ENCODE measurements at regions not wholly inside any gene's neighbourhood (a gene's known extent, or its start where the extent isn't known, plus 50 kb on each side); places are given as distances from the start of the nearest gene placed in this dataset.
"Not testable (repeated sequence)": the region's sequence is repeated elsewhere in the genome, so short reads cannot be mapped to it uniquely, and the experiment has no call there.

DNA sequence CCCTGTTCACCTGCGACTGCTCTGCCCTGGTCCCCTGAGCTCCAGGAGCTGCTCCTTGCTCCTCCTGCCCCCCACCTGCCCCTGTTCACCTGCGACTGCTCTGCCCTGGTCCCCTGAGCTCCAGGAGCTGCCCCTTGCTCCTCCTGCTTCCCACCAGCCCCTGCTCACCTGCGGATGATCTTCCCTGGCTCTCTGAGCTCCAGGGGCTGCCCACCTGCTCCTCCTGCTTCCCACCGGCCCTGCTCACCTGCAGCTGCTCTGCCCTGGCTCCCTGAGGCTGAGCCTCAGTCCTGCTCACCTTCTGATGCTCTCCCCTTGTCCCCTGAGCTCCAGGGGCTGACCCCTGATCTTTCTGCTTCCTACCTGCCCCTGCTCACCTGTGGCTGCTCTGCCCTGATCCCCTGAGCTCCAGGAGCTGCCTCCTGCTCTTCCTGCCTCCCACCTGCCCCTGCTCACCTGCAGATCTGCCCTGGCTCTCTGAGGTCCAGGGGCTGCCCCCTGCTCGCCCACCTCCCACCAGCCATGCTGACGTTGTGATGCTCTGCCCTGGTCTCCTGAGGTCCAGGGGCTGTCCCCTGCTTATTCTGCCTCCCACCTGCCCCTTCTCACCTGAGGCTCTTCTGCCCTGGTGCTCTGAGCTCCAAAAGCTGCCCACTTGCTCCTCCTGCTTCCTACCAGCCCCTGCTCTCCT, 219.2 kb downstream of the TMEM121 start:
- Histone ChIP-seq H3K27ac (ENCODE audit: low read depth in 2 of 2, low read length in 2 of 2) (no peak overlapping the region), H3K9ac (ENCODE audit: low read depth in 1 of 2, low read length in 2 of 2) (no peak overlapping the region), H3K4me3 (ENCODE audit: low read length in 2 of 2) (no peak overlapping the region), H3K36me3 (ENCODE audit: control insufficient read depth in 2 of 2, insufficient read depth in 2 of 2, low read length in 2 of 2) (no peaks in the 10 kb centered on the region), H3K4me1 (ENCODE audit: control insufficient read depth in 2 of 2, insufficient read depth in 2 of 2, low read length in 2 of 2) (no peaks in the 10 kb centered on the region), H3K9me3 (ENCODE audit: control insufficient read depth in 2 of 2, low read length in 2 of 2) (no peaks in the 10 kb centered on the region), H3K27me3 (ENCODE audit: control insufficient read depth in 2 of 2, insufficient read depth in 2 of 2, low read length in 2 of 2) (no peaks in the 10 kb centered on the region)

DNA sequence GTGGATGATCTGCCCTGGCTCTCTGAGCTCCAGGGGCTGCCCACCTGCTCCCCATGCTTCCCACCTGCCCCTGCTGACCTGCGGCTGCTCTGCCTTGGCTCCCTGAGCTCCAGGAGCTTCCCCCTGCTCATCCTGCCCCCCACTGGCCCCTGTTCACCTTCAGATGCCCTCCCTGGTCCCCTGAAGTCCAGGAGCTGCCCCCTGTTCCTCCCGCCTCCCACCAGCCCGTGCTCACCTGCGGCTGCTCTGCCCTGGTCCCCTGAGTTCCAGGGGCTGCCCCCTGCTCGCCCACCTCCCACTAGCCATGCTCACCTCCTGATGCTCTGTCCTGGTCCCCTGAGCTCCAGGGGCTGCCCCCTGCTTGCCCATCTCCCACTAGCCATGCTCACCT, 219.7 kb downstream of the TMEM121 start:
- Histone ChIP-seq H3K27me3 (ENCODE audit: control insufficient read depth in 2 of 2, insufficient read depth in 2 of 2, low read length in 2 of 2) (no peaks in the 10 kb centered on the region), H3K4me3 (ENCODE audit: low read length in 2 of 2) (no peak overlapping the region), H3K27ac (ENCODE audit: low read depth in 2 of 2, low read length in 2 of 2) (no peak overlapping the region), H3K9ac (ENCODE audit: low read depth in 1 of 2, low read length in 2 of 2) (no peak overlapping the region), H3K4me1 (ENCODE audit: control insufficient read depth in 2 of 2, insufficient read depth in 2 of 2, low read length in 2 of 2) (no peaks in the 10 kb centered on the region), H3K9me3 (ENCODE audit: control insufficient read depth in 2 of 2, low read length in 2 of 2) (no peaks in the 10 kb centered on the region), H3K36me3 (ENCODE audit: control insufficient read depth in 2 of 2, insufficient read depth in 2 of 2, low read length in 2 of 2) (no peaks in the 10 kb centered on the region)

DNA sequence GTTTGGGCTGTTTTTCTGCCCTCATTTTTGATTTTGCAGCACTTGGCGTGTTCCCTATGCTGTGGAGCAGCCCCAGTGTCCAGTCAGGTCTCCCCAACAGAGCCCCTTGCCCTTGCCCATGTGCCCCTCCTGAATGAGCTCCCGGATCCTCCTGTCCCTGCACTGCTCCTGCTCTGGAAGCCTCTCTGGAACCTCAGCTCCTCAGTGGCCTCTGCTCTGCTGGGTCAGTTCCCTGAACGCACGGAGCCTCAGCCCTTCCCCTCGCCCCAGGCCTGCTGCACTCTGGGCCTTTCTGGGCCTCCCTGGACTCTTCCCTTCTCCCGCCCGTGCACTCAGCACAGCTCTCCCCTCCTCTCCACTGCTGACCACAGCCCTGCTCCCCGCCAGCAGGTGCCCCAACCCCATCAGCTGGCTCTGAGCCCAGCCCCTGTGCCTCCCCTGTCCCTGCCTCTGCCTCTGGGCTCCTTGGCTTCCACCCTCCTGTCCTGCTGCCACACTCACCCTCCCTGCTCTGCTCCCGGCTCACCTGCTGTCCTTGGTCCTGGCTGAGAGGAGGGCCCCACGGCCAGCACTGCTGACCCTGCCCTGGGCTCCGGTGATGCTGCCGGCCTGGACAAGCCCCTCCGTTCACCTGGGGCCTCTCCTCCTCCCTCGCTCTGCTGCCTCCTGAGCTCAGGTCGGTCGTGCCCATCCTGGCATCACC, 220.6 kb downstream of the TMEM121 start:
- H3K27me3 ChIP-seq (ENCODE audit: control insufficient read depth in 2 of 2, insufficient read depth in 2 of 2, low read length in 2 of 2); H3K9me3 ChIP-seq (ENCODE audit: control insufficient read depth in 2 of 2, low read length in 2 of 2); H3K9ac ChIP-seq (ENCODE audit: low read depth in 1 of 2, low read length in 2 of 2); H3K4me1 ChIP-seq (ENCODE audit: control insufficient read depth in 2 of 2, insufficient read depth in 2 of 2, low read length in 2 of 2); H3K36me3 ChIP-seq (ENCODE audit: control insufficient read depth in 2 of 2, insufficient read depth in 2 of 2, low read length in 2 of 2); H3K27ac ChIP-seq (ENCODE audit: low read depth in 2 of 2, low read length in 2 of 2); H3K4me3 ChIP-seq (ENCODE audit: low read length in 2 of 2): not testable (repeated sequence)

DNA sequence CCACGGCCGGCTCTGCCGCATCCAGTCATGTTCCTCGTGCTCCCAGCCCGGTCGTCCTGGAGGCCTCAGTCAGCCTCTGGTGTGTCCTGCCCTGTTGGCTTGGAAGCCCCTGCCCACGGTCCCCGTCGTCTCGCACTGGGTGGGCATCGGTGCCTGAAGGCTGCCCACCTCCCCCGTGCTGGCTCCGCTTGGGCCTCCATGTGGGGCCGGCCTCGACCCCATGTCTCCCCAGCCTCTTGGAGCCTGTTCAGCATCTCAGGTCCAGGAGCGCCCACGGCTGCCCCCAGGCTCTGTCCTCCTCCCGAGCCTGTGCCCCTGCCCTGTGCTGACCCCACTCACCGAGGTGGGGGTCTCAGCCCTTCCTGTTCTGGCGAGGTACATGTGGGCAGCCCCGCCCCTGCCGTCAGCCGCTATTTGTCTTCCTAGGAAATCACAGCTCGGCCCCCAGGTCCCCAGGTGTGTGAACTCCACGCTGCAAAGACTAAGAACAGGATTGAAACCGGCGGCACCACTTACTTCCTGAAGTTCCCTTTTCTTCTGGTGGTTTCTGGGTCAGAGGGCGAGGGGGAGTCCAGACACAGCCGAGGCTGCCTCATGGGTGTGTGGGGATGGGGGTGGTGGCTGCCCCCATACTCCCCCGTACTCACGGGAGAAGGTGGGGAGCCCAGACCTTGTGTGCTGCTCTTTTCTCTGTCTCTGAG, 221.3 kb downstream of the TMEM121 start:
- H3K4me3 ChIP-seq (ENCODE audit: low read length in 2 of 2); H3K27me3 ChIP-seq (ENCODE audit: control insufficient read depth in 2 of 2, insufficient read depth in 2 of 2, low read length in 2 of 2); H3K4me1 ChIP-seq (ENCODE audit: control insufficient read depth in 2 of 2, insufficient read depth in 2 of 2, low read length in 2 of 2); H3K9me3 ChIP-seq (ENCODE audit: control insufficient read depth in 2 of 2, low read length in 2 of 2); H3K36me3 ChIP-seq (ENCODE audit: control insufficient read depth in 2 of 2, insufficient read depth in 2 of 2, low read length in 2 of 2); H3K9ac ChIP-seq (ENCODE audit: low read depth in 1 of 2, low read length in 2 of 2); H3K27ac ChIP-seq (ENCODE audit: low read depth in 2 of 2, low read length in 2 of 2): not testable (repeated sequence)

DNA sequence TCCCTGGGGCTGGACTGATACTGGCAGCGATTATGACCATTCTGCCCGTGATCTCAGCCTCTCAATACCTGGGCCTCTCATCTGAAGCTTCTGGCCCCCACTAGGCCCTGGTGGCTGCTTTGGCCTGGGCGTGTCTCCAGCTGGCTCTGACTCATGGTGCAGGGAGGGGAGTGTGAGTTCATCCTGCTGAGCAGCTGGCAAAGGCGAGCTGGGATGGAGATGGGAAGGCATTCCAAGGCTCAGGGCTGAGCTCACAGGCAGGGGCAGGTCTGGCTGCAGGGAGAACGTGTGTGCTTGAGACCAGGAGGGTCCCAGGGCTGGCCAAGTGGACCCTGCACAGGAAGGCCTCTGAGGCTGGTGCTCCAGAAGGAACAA, 221.8 kb downstream of the TMEM121 start:
- no peak overlapping the region for H3K27ac ChIP-seq (ENCODE audit: low read depth in 2 of 2, low read length in 2 of 2)
- H3K9ac ChIP-seq (ENCODE audit: low read depth in 1 of 2, low read length in 2 of 2), result no peak overlapping the region
- H3K9me3 ChIP-seq (ENCODE audit: control insufficient read depth in 2 of 2, low read length in 2 of 2), result no peaks in the 10 kb centered on the region
- no peak overlapping the region for H3K4me3 ChIP-seq (ENCODE audit: low read length in 2 of 2)
- no peaks in the 10 kb centered on the region for H3K36me3 ChIP-seq (ENCODE audit: control insufficient read depth in 2 of 2, insufficient read depth in 2 of 2, low read length in 2 of 2)
- H3K4me1 ChIP-seq (ENCODE audit: control insufficient read depth in 2 of 2, insufficient read depth in 2 of 2, low read length in 2 of 2), result no peaks in the 10 kb centered on the region
- H3K27me3 ChIP-seq (ENCODE audit: control insufficient read depth in 2 of 2, insufficient read depth in 2 of 2, low read length in 2 of 2), result no peaks in the 10 kb centered on the region

DNA sequence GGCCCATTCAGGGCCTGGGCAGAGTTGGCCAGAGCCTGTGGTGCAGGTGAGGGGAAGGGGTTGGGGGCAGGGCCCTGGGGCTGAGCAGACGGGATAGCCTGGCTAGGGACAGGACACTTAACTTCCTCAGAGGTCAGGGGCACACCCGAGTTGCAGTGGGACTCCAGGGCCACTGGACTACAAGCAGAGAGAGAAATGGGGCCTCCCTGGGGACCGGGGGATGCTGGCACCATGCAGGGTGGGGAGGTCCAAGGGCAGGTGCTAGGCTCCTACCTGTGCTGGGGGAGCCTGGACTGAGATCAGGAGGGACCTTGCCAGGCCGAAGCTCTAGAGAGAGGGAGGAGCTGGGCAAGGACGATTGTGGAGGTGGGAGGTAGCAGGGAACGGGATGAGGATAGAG, 222.3 kb downstream of the TMEM121 start:
- H3K27me3 ChIP-seq (ENCODE audit: control insufficient read depth in 2 of 2, insufficient read depth in 2 of 2, low read length in 2 of 2); H3K9me3 ChIP-seq (ENCODE audit: control insufficient read depth in 2 of 2, low read length in 2 of 2); H3K27ac ChIP-seq (ENCODE audit: low read depth in 2 of 2, low read length in 2 of 2); H3K36me3 ChIP-seq (ENCODE audit: control insufficient read depth in 2 of 2, insufficient read depth in 2 of 2, low read length in 2 of 2); H3K9ac ChIP-seq (ENCODE audit: low read depth in 1 of 2, low read length in 2 of 2); H3K4me3 ChIP-seq (ENCODE audit: low read length in 2 of 2); H3K4me1 ChIP-seq (ENCODE audit: control insufficient read depth in 2 of 2, insufficient read depth in 2 of 2, low read length in 2 of 2): not testable (repeated sequence)

DNA sequence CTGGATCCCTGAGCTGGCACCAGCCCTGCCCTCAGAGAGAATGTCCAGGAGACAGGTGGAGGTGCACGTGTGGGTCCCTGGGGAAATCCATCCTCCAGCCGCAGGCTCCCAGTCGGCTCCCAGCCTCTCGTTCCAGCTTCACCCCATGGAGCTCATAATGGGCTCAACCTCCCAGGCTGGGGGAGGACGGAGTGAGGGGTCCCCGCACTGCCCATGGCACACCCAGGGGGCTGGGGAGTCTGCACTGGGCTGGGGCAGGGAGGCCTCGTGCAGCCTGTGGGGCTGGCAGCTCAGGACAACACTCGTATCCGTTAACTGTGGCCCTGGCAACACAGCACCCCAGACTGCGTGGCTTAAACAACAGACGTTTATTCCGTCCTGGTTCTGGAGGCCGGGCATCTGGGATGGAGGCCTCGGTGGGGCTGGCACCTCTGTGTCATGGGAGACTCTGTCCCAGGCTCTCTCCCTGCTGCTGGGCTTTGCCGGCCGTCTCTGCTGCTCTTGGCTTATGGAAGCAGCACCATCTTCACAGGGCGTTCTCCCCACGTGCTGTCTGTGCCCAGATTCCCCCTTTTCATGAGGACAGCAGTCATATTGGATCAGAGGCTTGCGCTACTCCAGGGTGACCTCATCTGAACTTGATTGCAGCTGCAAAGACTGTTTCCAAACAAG, 223.6 kb downstream of the TMEM121 start:
- not testable (repeated sequence) for H3K4me1 ChIP-seq (ENCODE audit: control insufficient read depth in 2 of 2, insufficient read depth in 2 of 2, low read length in 2 of 2); H3K27me3 ChIP-seq (ENCODE audit: control insufficient read depth in 2 of 2, insufficient read depth in 2 of 2, low read length in 2 of 2); H3K27ac ChIP-seq (ENCODE audit: low read depth in 2 of 2, low read length in 2 of 2); H3K36me3 ChIP-seq (ENCODE audit: control insufficient read depth in 2 of 2, insufficient read depth in 2 of 2, low read length in 2 of 2); H3K9me3 ChIP-seq (ENCODE audit: control insufficient read depth in 2 of 2, low read length in 2 of 2); H3K9ac ChIP-seq (ENCODE audit: low read depth in 1 of 2, low read length in 2 of 2); H3K4me3 ChIP-seq (ENCODE audit: low read length in 2 of 2)

DNA sequence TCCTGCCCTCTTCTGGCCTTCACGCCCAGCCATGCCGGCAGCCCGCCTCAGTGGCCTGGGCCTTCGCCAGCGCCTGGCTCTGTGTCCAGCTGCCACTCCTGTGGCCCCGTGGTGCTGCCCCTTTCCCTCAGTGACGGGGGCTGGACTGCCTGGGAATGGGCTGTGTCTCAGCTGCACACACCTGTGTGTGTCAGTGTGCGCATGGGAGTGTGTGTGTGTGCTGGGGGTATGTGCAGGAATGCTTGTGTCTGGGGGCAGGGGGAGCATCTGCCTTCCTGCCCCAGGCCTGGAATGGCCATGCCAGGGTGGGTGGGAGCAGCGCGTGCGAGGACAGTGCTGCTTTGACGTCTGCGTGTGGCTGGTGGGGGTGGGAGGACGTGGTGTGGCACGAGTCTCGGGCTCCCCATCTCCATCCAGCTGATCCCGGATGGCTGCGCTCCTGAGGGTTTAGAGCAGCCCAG, 224.9 kb downstream of the TMEM121 start:
- H3K36me3 ChIP-seq (ENCODE audit: control insufficient read depth in 2 of 2, insufficient read depth in 2 of 2, low read length in 2 of 2); H3K27me3 ChIP-seq (ENCODE audit: control insufficient read depth in 2 of 2, insufficient read depth in 2 of 2, low read length in 2 of 2): not testable (repeated sequence)

DNA sequence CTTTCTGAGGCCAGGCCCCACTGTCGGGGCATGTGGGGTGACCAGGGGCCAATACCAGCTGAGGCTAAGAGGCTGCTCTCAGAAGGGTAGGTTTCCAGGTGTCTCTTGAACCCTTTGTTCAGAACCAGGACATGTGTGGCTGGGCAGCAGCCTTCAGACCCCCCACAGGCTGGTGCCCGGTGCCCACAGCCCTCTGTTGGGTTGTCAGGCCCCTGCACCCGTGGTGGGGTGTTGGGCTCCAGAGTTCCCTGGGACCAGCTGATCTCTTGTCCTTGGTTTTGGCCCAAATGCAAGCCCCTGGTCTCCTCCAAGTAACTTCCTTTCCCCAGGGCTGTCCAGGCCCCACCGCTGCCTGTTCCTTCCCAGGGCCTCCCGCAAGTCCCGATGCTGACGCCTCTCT, 226.0 kb downstream of the TMEM121 start:
- H3K27ac ChIP-seq (ENCODE audit: low read depth in 2 of 2, low read length in 2 of 2); H3K36me3 ChIP-seq (ENCODE audit: control insufficient read depth in 2 of 2, insufficient read depth in 2 of 2, low read length in 2 of 2); H3K9ac ChIP-seq (ENCODE audit: low read depth in 1 of 2, low read length in 2 of 2); H3K4me1 ChIP-seq (ENCODE audit: control insufficient read depth in 2 of 2, insufficient read depth in 2 of 2, low read length in 2 of 2); H3K9me3 ChIP-seq (ENCODE audit: control insufficient read depth in 2 of 2, low read length in 2 of 2); H3K27me3 ChIP-seq (ENCODE audit: control insufficient read depth in 2 of 2, insufficient read depth in 2 of 2, low read length in 2 of 2); H3K4me3 ChIP-seq (ENCODE audit: low read length in 2 of 2): not testable (repeated sequence)

More for the DNA sequence above, 224.9 kb downstream of the TMEM121 start:
- not testable (repeated sequence) for H3K9ac ChIP-seq (ENCODE audit: low read depth in 1 of 2, low read length in 2 of 2); H3K4me1 ChIP-seq (ENCODE audit: control insufficient read depth in 2 of 2, insufficient read depth in 2 of 2, low read length in 2 of 2); H3K4me3 ChIP-seq (ENCODE audit: low read length in 2 of 2); H3K27ac ChIP-seq (ENCODE audit: low read depth in 2 of 2, low read length in 2 of 2); H3K9me3 ChIP-seq (ENCODE audit: control insufficient read depth in 2 of 2, low read length in 2 of 2)

DNA sequence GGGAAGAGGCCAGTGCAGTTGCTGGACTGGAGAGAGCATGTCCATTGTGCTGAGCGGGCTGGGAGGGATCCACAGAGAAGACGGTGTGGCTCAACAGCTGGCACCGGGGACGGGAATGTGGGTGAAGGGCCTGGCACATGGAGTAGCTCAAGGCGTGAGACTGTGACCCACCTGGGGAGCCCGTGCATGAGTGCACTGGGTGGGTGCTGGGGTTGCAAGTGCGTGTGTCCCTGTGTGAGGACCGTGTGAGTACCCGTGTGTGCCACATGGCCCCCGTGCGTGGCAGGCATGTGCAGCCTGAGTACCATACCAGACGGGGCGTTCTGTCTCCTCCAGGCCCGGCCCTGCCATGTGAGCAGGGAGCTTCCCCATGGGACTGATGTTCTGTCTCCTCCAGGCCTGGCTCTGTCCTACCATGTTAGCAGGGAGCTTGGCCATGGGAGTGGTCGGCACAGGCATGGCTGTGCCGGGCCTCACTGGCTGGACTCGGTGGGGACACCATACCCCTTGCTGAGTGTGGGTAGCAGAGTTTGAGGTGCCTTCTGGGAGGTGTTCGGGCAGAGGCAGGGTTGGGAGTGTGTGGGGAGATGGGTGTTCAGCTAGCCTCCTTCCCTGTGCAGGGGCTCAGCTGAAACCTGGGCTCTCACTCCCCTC, 234.4 kb downstream of the TMEM121 start:
- no peaks in the 10 kb centered on the region for H3K36me3 ChIP-seq (ENCODE audit: control insufficient read depth in 2 of 2, insufficient read depth in 2 of 2, low read length in 2 of 2)

More for the DNA sequence above, 234.4 kb downstream of the TMEM121 start:
- no peaks in the 10 kb centered on the region for H3K27me3 ChIP-seq (ENCODE audit: control insufficient read depth in 2 of 2, insufficient read depth in 2 of 2, low read length in 2 of 2)
- H3K9ac ChIP-seq (ENCODE audit: low read depth in 1 of 2, low read length in 2 of 2), result no peak overlapping the region
- H3K9me3 ChIP-seq (ENCODE audit: control insufficient read depth in 2 of 2, low read length in 2 of 2), result no peaks in the 10 kb centered on the region
- no peak overlapping the region for H3K27ac ChIP-seq (ENCODE audit: low read depth in 2 of 2, low read length in 2 of 2)
- H3K4me1 ChIP-seq (ENCODE audit: control insufficient read depth in 2 of 2, insufficient read depth in 2 of 2, low read length in 2 of 2), result no peaks in the 10 kb centered on the region
- H3K4me3 ChIP-seq (ENCODE audit: low read length in 2 of 2), result no peak overlapping the region
